IMR-90 (cell line): ENCODE measurements at regions not wholly inside any gene's neighbourhood (a gene's known extent, or its start where the extent isn't known, plus 50 kb on each side); places are given as distances from the start of the nearest gene placed in this dataset.

Experiments used
- ATAC-seq: fragments of 200-7000 bp; cut with Tn5 transposase; 2 replicates; pipeline ENCODE4 v1.9.1; 2020; ENCODE audit warnings: low read depth, mild to moderate bottlenecking, moderate library complexity
- BruUV-seq: library from RNA; stranded (reverse); fragments of 400-500 nt; replicated peaks from 2 replicates; lab custom pipeline; 2021; lab: Mats Ljungman, UMichigan
- CTCF ChIA-PET: fragments of 300-600 bp; formaldehyde crosslinking; extraction: SDS; loops from one replicate; lab custom pipeline; 2021; ENCODE audit warnings: antibody characterized with exemption; lab: Yijun Ruan, JAX
- POLR2A ChIA-PET: fragments of 300-600 bp; sonication (Branson Sonifier 250); formaldehyde crosslinking; loops from one replicate; lab custom pipeline; 2022; ENCODE audit warnings: antibody characterized with exemption; ENCODE audit not compliant: unreplicated experiment; lab: Charles Lee
- DNase-seq: peaks from one replicate; pipeline ENCODE4 v3.0.0; 2013
- H2AFZ ChIP-seq: replicated peaks from 2 replicates; pipeline ENCODE3; 2013; ENCODE audit warnings: low read length, mild to moderate bottlenecking; ENCODE audit not compliant: poor library complexity
- H2AK5ac ChIP-seq: 2 replicates; pipeline ENCODE4 v1.6.1; 2013; ENCODE audit warnings: low read depth, low read length, inconsistent platforms
- H2AK9ac ChIP-seq: replicated peaks from 2 replicates; pipeline ENCODE3; 2013; ENCODE audit warnings: mild to moderate bottlenecking, low read depth, low read length, moderate library complexity; ENCODE audit not compliant: poor library complexity
- H2BK120ac ChIP-seq: 2 replicates; pipeline ENCODE4 v1.6.1; 2013; ENCODE audit warnings: low read depth, low read length, inconsistent platforms
- H2BK15ac ChIP-seq: 3 replicates; pipeline ENCODE4 v1.6.1; 2013; ENCODE audit warnings: low read depth, low read length, inconsistent platforms
- H2BK20ac ChIP-seq: 2 replicates; pipeline ENCODE4 v1.6.1; 2013; ENCODE audit warnings: low read depth, mild to moderate bottlenecking, inconsistent platforms, low read length, moderate library complexity
- H2BK5ac ChIP-seq: 2 replicates; pipeline ENCODE4 v1.6.1; 2013; ENCODE audit warnings: mild to moderate bottlenecking, low read depth, low read length, inconsistent platforms; ENCODE audit not compliant: poor library complexity, severe bottlenecking
- H3K14ac ChIP-seq: replicated peaks from 2 replicates; pipeline ENCODE4 v1.6.1; 2013; ENCODE audit warnings: low read depth, low read length, inconsistent platforms
- H3K18ac ChIP-seq: 2 replicates; pipeline ENCODE4 v1.6.1; 2013; ENCODE audit warnings: low read depth, low read length, control low read depth
- H3K23ac ChIP-seq: 2 replicates; pipeline ENCODE4 v1.6.1; 2013; ENCODE audit warnings: low read depth, low read length, inconsistent platforms
- H3K27ac ChIP-seq: 2 replicates; pipeline ENCODE4 v1.5.1; 2013; ENCODE audit warnings: mild to moderate bottlenecking, control low read depth, low read length; ENCODE audit not compliant: insufficient read depth
- H3K27me3 ChIP-seq: 2 replicates; pipeline ENCODE4 v1.6.1; 2013; ENCODE audit warnings: low read length; ENCODE audit not compliant: control insufficient read depth, insufficient read depth
- H3K36me3 ChIP-seq: 2 replicates; pipeline ENCODE4 v1.6.1; 2013; ENCODE audit warnings: low read length, mixed read lengths; ENCODE audit not compliant: control insufficient read depth, insufficient read depth
- H3K4ac ChIP-seq: 2 replicates; pipeline ENCODE4 v1.6.1; 2013; ENCODE audit warnings: low read depth, low read length, inconsistent platforms
- H3K4me1 ChIP-seq: 2 replicates; pipeline ENCODE4 v1.6.1; 2013; ENCODE audit warnings: low read length, mixed read lengths; ENCODE audit not compliant: control insufficient read depth, insufficient read depth
- H3K4me2 ChIP-seq: 2 replicates; pipeline ENCODE4 v1.6.1; 2013; ENCODE audit warnings: low read depth, mild to moderate bottlenecking, control low read depth, low read length, moderate library complexity
- H3K4me3 ChIP-seq: 2 replicates; pipeline ENCODE4 v1.5.1; 2013; ENCODE audit warnings: low read depth, mild to moderate bottlenecking, control low read depth, low read length, moderate library complexity; ENCODE audit not compliant: insufficient read depth
- H3K56ac ChIP-seq: 2 replicates; pipeline ENCODE4 v1.6.1; 2013; ENCODE audit warnings: low read length, inconsistent platforms; ENCODE audit not compliant: insufficient read depth; ENCODE audit errors: extremely low read depth
- H3K79me1 ChIP-seq, 2 experiments: 2 replicates each; pipeline ENCODE4 v1.6.1; 2013; ENCODE audit warnings: low read length in 2 of 2, inconsistent platforms in 1 of 2, low read depth in 1 of 2
- H3K9ac ChIP-seq: 2 replicates; pipeline ENCODE4 v1.6.1; 2013; ENCODE audit warnings: low read depth, low read length, control low read depth
- H3K9me1 ChIP-seq: 2 replicates; pipeline ENCODE4 v1.6.1; 2013; ENCODE audit warnings: low read length, inconsistent platforms; ENCODE audit not compliant: insufficient read depth
- H3K9me3 ChIP-seq: 2 replicates; pipeline ENCODE4 v1.6.1; 2013; ENCODE audit warnings: low read length; ENCODE audit not compliant: control insufficient read depth, insufficient read depth
- H4K20me1 ChIP-seq: 2 replicates; pipeline ENCODE4 v1.6.1; 2013; ENCODE audit warnings: low read length, inconsistent platforms; ENCODE audit not compliant: insufficient read depth
- H4K5ac ChIP-seq: 2 replicates; pipeline ENCODE4 v1.6.1; 2013; ENCODE audit warnings: mild to moderate bottlenecking, low read depth, low read length, control low read depth
- H4K8ac ChIP-seq, 2 experiments: 2 replicates each; pipeline ENCODE4 v1.6.1; 2013; ENCODE audit warnings: low read depth in 2 of 2, low read length in 2 of 2, control low read depth in 1 of 2, inconsistent platforms in 1 of 2
- H4K91ac ChIP-seq: 2 replicates; pipeline ENCODE4 v1.6.1; 2013; ENCODE audit warnings: low read depth, low read length, inconsistent platforms; ENCODE audit not compliant: insufficient read depth
- NFE2L2 ChIP-seq: fragments of 150-350 bp; IDR thresholded peaks from 2 replicates; pipeline ENCODE4 v1.6.1; 2016; ENCODE audit warnings: low read depth, mild to moderate bottlenecking, low read length
- RFX5 ChIP-seq: IDR thresholded peaks from 2 replicates; pipeline ENCODE4 v1.8.0; 2012; ENCODE audit warnings: low read depth, mild to moderate bottlenecking, low read length, moderate library complexity
- SMC3 ChIP-seq: fragments of 150-350 bp; IDR thresholded peaks from 2 replicates; pipeline ENCODE4 v1.6.1; 2016; ENCODE audit warnings: low read depth, mild to moderate bottlenecking, antibody characterized with exemption, low read length, moderate library complexity
- WGBS, 2 experiments: methylation state at CpG; one replicate each; pipeline versions ENCODE4 v1.1.5 to v1.1.7; 2013; ENCODE audit warnings: missing lambda C conversion rate in 2 of 2; ENCODE audit not compliant: insufficient read length in 1 of 2; ENCODE audit errors: extremely low coverage in 2 of 2; 5-methylcytosine and 5-hydroxymethylcytosine counted together
- dilution Hi-C: fragments of 300-500 bp; cut with HindIII; formaldehyde crosslinking; loops from one replicate; pipeline ENCODE4 v1.14.3; 2018; ENCODE audit warnings: low sequenced_read_pairs; ENCODE audit not compliant: unreplicated experiment
- in situ Hi-C: fragments of 300-500 bp; cut with MboI; formaldehyde crosslinking; loops from 3 replicates; pipeline ENCODE4 v1.14.3; 2019; ENCODE audit warnings: low sequenced_read_pairs, inconsistent platforms, mixed read lengths
- intact Hi-C: fragments of 100-400 bp; cut with micrococcal nuclease; formaldehyde crosslinking; loops from 2 replicates; pipeline ENCODE4 v1.10.0; 2022
- TF ChIP-seq, protein P1 (sequence below): fragments of 150-350 bp; IDR thresholded peaks from 2 replicates; pipeline ENCODE4 v1.6.1; 2016; ENCODE audit warnings: low read depth, mild to moderate bottlenecking, low read length, moderate library complexity, borderline replicate concordance

DNA sequence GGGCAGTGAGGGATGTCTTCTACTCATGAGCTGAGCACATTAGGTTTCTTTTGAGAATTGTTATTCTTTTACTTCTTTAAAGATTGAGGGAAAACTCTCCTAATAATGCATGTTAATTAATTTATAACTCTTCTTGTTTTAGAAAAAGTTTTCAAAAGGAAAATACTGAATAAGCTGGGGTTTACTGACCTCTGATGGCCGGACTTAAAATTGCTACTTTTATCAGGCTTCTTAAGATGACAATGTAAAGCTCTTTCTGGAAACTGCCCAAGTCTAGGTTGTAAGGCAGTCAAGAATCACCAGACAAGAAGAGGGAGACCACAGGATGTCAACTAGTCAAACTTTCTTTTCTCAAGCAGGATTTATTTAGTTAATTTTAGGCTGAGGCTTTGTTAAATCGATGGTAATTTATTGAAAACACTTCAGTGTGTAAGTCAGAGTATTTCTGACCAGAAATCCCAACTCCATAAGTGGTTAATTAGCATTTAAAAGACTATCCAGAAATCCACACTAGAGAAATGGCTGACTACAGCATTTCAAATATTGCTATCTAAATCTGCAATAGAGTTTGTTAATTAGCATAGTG is 82.1 kb downstream of the AVPR1A start (continued):
- TF ChIP-seq NFE2L2: no peak
- TF ChIP-seq RFX5: no peak

DNA sequence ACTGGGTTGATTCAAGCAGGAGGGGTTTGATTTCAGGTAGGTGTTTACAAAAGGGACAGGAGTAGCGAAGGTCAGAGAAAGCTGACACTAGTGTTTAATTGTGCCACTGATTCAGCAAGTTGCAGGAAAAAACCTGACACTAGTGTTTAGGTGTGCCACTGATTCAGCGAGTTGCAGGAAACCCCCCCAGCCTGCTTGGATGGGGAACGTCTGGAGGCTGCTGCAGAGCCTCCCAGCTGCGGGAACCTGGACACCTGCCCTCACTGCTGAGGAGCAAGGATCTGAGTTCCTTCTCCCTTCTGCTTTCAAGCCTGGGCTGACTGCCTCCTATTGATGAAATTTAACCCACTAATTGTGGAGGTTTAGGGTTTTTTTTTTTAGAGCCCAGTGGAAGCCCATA is 84.2 kb downstream of the AVPR1A start:
- Histone ChIP-seq H3K18ac (no peak overlapping the region), H4K5ac (no peak overlapping the region), H3K4me3 (no peak overlapping the region), H3K36me3 (no peaks in the 10 kb centered on the region), H2BK5ac (no peak overlapping the region), H3K9ac (no peak overlapping the region), H2BK15ac (no peak overlapping the region), H2BK20ac (no peak overlapping the region), H3K23ac (no peak overlapping the region), H3K27me3 (peaks cover 4% of the 10 kb centered on the region; the same call in 1 of the 2 replicates), H3K9me1 (no peaks in the 10 kb centered on the region), H2AK5ac (no peak overlapping the region), H3K4me2 (no peak overlapping the region), H3K79me1 (no peaks in the 10 kb centered on the region), H4K20me1 (no peaks in the 10 kb centered on the region), H4K91ac (no peak overlapping the region), H3K56ac (no peak overlapping the region), H3K4me1 (no peaks in the 10 kb centered on the region), H3K27ac (no peak overlapping the region), H2AFZ (no peak overlapping the region), H3K14ac (no peak overlapping the region), H2BK120ac (no peak overlapping the region), H3K4ac (no peak overlapping the region), H2AK9ac (no peak overlapping the region), H3K9me3 (no peaks in the 10 kb centered on the region), H4K8ac (no peak overlapping the region)
- ChIA-PET POLR2A (no interaction called here), CTCF (no interaction called here)
- intact Hi-C loops (loop anchor here (10.0 kb wide), 1 partner anchor 462 kb away; no protein-coding TSS in a partner anchor), in situ Hi-C loops (loop anchor here (10.0 to 25.0 kb wide), 2 partner anchors 479 to 632 kb away; no protein-coding TSS in a partner anchor), dilution Hi-C loops (no loop called here)
- TF ChIP-seq SMC3: no peak
- TF ChIP-seq, protein P1, sequence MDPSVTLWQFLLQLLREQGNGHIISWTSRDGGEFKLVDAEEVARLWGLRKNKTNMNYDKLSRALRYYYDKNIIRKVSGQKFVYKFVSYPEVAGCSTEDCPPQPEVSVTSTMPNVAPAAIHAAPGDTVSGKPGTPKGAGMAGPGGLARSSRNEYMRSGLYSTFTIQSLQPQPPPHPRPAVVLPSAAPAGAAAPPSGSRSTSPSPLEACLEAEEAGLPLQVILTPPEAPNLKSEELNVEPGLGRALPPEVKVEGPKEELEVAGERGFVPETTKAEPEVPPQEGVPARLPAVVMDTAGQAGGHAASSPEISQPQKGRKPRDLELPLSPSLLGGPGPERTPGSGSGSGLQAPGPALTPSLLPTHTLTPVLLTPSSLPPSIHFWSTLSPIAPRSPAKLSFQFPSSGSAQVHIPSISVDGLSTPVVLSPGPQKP: no peak
- DNase-seq (no peak), ATAC-seq (no peak)
- 80% methylated on average over 1 of the region's 4 CpGs; no CpG with 5 or more reads in 1 of the 2 experiments for WGBS, 2 experiments
- BruUV-seq: no TSS peak
